ENCODE measurements at regions not wholly inside any gene's neighbourhood (a gene's known extent, or its start where the extent isn't known, plus 50 kb on each side); places are given as distances from the start of the nearest gene placed in this dataset.

- TF ChIP-seq CTCF (IDR thresholded peaks at IDR 0.05; ENCODE audit: low read depth, low read length) (no peak), EZH2phosphoT487 (IDR thresholded peaks at IDR 0.05; ENCODE audit: low read depth) (no peak)
Observed at GRCh38 chr18:67862069-67862468, 345.5 kb upstream of the DSEL start.

Measured in OCI-LY3 (cell line).